WTC11 (cell line): ENCODE measurements at regions not wholly inside any gene's neighbourhood (a gene's known extent, or its start where the extent isn't known, plus 50 kb on each side); places are given as distances from the start of the nearest gene placed in this dataset.

Source experiments
- ATAC-seq: fragments of 200-7000 bp; cut with Tn5 transposase; 2 replicates; pipeline ENCODE4 v1.10.0; 2021; ENCODE audit warnings: mild to moderate bottlenecking, moderate library complexity
- CTCF ChIA-PET: fragments of 300-600 bp; sonication (Branson Sonifier 250); formaldehyde crosslinking; loops from one replicate; lab custom pipeline; 2021; ENCODE audit warnings: antibody characterized with exemption; lab: Charles Lee
- POLR2A ChIA-PET: fragments of 350-600 bp; sonication (Branson Sonifier 250); formaldehyde crosslinking; loops from one replicate; lab custom pipeline; 2021; ENCODE audit warnings: antibody characterized with exemption; lab: Charles Lee
- DNase-seq: peaks from one replicate; pipeline ENCODE4 v3.0.0; 2021; ENCODE audit warnings: low spot score
- H3K27ac Mint-ChIP-seq: 2 replicates; pipeline ENCODE4 v1.8.0; 2021; ENCODE audit warnings: mixed read lengths
- H3K27me3 Mint-ChIP-seq: 2 replicates; pipeline ENCODE4 v1.8.0; 2021; ENCODE audit warnings: low read depth, mild to moderate bottlenecking, moderate library complexity, mixed read lengths
- H3K36me3 Mint-ChIP-seq: 2 replicates; pipeline ENCODE4 v1.8.0; 2021; ENCODE audit warnings: mixed read lengths
- H3K4me1 Mint-ChIP-seq: 2 replicates; pipeline ENCODE4 v1.8.0; 2022; ENCODE audit warnings: mixed read lengths
- H3K4me3 Mint-ChIP-seq: 2 replicates; pipeline ENCODE4 v1.8.0; 2021; ENCODE audit warnings: mild to moderate bottlenecking, moderate library complexity, mixed read lengths
- H3K9me3 Mint-ChIP-seq: 2 replicates; pipeline ENCODE4 v1.8.0; 2021; ENCODE audit warnings: mixed read lengths
- GTF2I ChIP-seq: fragments of 250-450 bp; sonication (Bioruptor Pico); conservative IDR thresholded peaks from 2 replicates; pipeline ENCODE4 v1.4.0; 2021; ENCODE audit warnings: mild to moderate bottlenecking
- NR3C1 ChIP-seq: sonication (generic); formaldehyde crosslinking; conservative IDR thresholded peaks from 2 replicates; pipeline ENCODE4 v1.8.1; 2023; ENCODE audit warnings: low read depth, mild to moderate bottlenecking, missing genetic modification reagents
- TEAD4 ChIP-seq: sonication (generic); formaldehyde crosslinking; IDR thresholded peaks from 2 replicates; pipeline ENCODE4 v1.8.0; 2022; ENCODE audit warnings: mild to moderate bottlenecking, missing genetic modification reagents
- TP53 ChIP-seq: sonication (generic); formaldehyde crosslinking; IDR thresholded peaks from 2 replicates; pipeline ENCODE4 v1.8.1; 2023; ENCODE audit warnings: mild to moderate bottlenecking, missing genetic modification reagents
- USF2 ChIP-seq: sonication (generic); formaldehyde crosslinking; IDR thresholded peaks from 2 replicates; pipeline ENCODE4 v1.8.1; 2023; ENCODE audit warnings: mild to moderate bottlenecking, missing genetic modification reagents, moderate library complexity
- ZBTB21 ChIP-seq: sonication (generic); formaldehyde crosslinking; IDR thresholded peaks from 2 replicates; pipeline ENCODE4 v1.8.1; 2023; ENCODE audit warnings: mild to moderate bottlenecking, missing genetic modification reagents, borderline replicate concordance
- ZNF232 ChIP-seq: sonication (generic); formaldehyde crosslinking; IDR thresholded peaks from 2 replicates; pipeline ENCODE4 v1.8.0; 2022; ENCODE audit warnings: mild to moderate bottlenecking, missing genetic modification reagents
- ZNF423 ChIP-seq: fragments of 250-450 bp; sonication (Bioruptor Pico); IDR thresholded peaks from 2 replicates; pipeline ENCODE4 v2.1.2; 2022; ENCODE audit warnings: mild to moderate bottlenecking, moderate library complexity
- ZNF532 ChIP-seq: fragments of 250-450 bp; sonication (Bioruptor Pico); IDR thresholded peaks from 2 replicates; pipeline ENCODE4 v1.9.0; 2021; ENCODE audit warnings: mild to moderate bottlenecking, borderline replicate concordance
- TF ChIP-seq, protein P1 (sequence below): fragments of 250-450 bp; sonication (Bioruptor Pico); IDR thresholded peaks from 2 replicates; pipeline ENCODE4 v1.9.0; 2021; ENCODE audit warnings: moderate library complexity, mild to moderate bottlenecking, inconsistent platforms, borderline replicate concordance
- TF ChIP-seq, protein P2 (sequence below): sonication (generic); formaldehyde crosslinking; IDR thresholded peaks from 2 replicates; pipeline ENCODE4 v1.8.1; 2023; ENCODE audit warnings: mild to moderate bottlenecking, missing genetic modification reagents, borderline replicate concordance
- TF ChIP-seq, protein P3 (sequence below): sonication (generic); formaldehyde crosslinking; IDR thresholded peaks from 2 replicates; pipeline ENCODE4 v1.8.1; 2022; ENCODE audit warnings: mild to moderate bottlenecking, missing genetic modification reagents, moderate library complexity, borderline replicate concordance
- TF ChIP-seq, protein P4 (sequence below): sonication (generic); formaldehyde crosslinking; IDR thresholded peaks from 2 replicates; pipeline ENCODE4 v1.8.0; 2023; ENCODE audit warnings: missing genetic modification reagents, mild to moderate bottlenecking, borderline replicate concordance

DNA sequence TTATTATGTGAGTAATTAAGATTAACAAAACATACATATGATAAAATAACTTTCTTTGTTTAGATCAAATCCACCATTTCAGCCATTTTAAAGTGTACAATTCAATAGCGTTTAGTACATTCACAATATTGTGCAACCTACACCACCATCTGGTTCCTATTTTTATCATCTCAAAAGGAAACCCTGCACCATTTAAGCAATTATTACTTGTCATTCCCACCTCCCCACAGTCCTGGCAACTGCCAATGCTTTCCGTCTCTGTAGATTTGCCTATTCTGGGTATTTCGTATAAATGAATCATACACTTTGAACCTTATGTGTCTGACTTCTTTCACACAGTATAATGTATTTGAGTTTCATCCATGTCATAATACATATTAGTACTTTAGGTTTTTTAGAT is 162.5 kb upstream of the CNTNAP4 start (continued):
- TF ChIP-seq ZNF532 (no peak), GTF2I (CRISPR knock-in tag) (no peak), NR3C1 (CRISPR knock-in tag) (no peak), TP53 (CRISPR knock-in tag) (no peak)
- TF ChIP-seq, protein P1, sequence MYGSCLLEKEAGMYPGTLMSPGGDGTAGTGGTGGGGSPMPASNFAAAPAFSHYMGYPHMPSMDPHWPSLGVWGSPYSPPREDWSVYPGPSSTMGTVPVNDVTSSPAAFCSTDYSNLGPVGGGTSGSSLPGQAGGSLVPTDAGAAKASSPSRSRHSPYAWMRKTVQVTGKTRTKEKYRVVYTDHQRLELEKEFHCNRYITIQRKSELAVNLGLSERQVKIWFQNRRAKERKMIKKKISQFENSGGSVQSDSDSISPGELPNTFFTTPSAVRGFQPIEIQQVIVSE = no peak

- POLR2A ChIA-PET = no interaction called here
- CTCF ChIA-PET = no interaction called here
- ATAC-seq = no peak
Observed at GRCh38 chr16:76118344-76118743, 158.9 kb upstream of the CNTNAP4 start.

GRCh38 chr16:76121636-76122035 is 155.6 kb upstream of the CNTNAP4 start:
- CTCF ChIA-PET = no interaction called here

More at GRCh38 chr16:76118344-76118743, 158.9 kb upstream of the CNTNAP4 start:
- no peak overlapping the region for H3K4me3 Mint-ChIP-seq
- no peak for DNase-seq
- H3K9me3 Mint-ChIP-seq = peaks cover 61% of the 10 kb centered on the region
- H3K36me3 Mint-ChIP-seq = peaks cover 18% of the 10 kb centered on the region
- peaks cover 3% of the 10 kb centered on the region; the same call in 1 of the 2 replicates for H3K27me3 Mint-ChIP-seq
- H3K4me1 Mint-ChIP-seq = no peaks in the 10 kb centered on the region
- TF ChIP-seq USF2 (CRISPR knock-in tag) (no peak), ZBTB21 (CRISPR knock-in tag) (no peak), ZNF423 (no peak), ZNF232 (CRISPR knock-in tag) (no peak), TEAD4 (no peak)
- TF ChIP-seq, protein P2, sequence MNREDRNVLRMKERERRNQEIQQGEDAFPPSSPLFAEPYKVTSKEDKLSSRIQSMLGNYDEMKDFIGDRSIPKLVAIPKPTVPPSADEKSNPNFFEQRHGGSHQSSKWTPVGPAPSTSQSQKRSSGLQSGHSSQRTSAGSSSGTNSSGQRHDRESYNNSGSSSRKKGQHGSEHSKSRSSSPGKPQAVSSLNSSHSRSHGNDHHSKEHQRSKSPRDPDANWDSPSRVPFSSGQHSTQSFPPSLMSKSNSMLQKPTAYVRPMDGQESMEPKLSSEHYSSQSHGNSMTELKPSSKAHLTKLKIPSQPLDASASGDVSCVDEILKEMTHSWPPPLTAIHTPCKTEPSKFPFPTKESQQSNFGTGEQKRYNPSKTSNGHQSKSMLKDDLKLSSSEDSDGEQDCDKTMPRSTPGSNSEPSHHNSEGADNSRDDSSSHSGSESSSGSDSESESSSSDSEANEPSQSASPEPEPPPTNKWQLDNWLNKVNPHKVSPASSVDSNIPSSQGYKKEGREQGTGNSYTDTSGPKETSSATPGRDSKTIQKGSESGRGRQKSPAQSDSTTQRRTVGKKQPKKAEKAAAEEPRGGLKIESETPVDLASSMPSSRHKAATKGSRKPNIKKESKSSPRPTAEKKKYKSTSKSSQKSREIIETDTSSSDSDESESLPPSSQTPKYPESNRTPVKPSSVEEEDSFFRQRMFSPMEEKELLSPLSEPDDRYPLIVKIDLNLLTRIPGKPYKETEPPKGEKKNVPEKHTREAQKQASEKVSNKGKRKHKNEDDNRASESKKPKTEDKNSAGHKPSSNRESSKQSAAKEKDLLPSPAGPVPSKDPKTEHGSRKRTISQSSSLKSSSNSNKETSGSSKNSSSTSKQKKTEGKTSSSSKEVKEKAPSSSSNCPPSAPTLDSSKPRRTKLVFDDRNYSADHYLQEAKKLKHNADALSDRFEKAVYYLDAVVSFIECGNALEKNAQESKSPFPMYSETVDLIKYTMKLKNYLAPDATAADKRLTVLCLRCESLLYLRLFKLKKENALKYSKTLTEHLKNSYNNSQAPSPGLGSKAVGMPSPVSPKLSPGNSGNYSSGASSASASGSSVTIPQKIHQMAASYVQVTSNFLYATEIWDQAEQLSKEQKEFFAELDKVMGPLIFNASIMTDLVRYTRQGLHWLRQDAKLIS = no peak
- TF ChIP-seq, protein P3, sequence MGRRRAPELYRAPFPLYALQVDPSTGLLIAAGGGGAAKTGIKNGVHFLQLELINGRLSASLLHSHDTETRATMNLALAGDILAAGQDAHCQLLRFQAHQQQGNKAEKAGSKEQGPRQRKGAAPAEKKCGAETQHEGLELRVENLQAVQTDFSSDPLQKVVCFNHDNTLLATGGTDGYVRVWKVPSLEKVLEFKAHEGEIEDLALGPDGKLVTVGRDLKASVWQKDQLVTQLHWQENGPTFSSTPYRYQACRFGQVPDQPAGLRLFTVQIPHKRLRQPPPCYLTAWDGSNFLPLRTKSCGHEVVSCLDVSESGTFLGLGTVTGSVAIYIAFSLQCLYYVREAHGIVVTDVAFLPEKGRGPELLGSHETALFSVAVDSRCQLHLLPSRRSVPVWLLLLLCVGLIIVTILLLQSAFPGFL (CRISPR knock-in tag) = no peak
- H3K27ac Mint-ChIP-seq = no peak overlapping the region

More at GRCh38 chr16:76121636-76122035, 155.6 kb upstream of the CNTNAP4 start:
- no peak for DNase-seq
- H3K36me3 Mint-ChIP-seq = peaks cover 17% of the 10 kb centered on the region
- H3K27me3 Mint-ChIP-seq = peaks cover 3% of the 10 kb centered on the region; the same call in 1 of the 2 replicates
- POLR2A ChIA-PET = no interaction called here
- peaks cover 64% of the 10 kb centered on the region for H3K9me3 Mint-ChIP-seq
- H3K4me3 Mint-ChIP-seq = no peak overlapping the region
- H3K27ac Mint-ChIP-seq = no peak overlapping the region
- TF ChIP-seq, protein P4, sequence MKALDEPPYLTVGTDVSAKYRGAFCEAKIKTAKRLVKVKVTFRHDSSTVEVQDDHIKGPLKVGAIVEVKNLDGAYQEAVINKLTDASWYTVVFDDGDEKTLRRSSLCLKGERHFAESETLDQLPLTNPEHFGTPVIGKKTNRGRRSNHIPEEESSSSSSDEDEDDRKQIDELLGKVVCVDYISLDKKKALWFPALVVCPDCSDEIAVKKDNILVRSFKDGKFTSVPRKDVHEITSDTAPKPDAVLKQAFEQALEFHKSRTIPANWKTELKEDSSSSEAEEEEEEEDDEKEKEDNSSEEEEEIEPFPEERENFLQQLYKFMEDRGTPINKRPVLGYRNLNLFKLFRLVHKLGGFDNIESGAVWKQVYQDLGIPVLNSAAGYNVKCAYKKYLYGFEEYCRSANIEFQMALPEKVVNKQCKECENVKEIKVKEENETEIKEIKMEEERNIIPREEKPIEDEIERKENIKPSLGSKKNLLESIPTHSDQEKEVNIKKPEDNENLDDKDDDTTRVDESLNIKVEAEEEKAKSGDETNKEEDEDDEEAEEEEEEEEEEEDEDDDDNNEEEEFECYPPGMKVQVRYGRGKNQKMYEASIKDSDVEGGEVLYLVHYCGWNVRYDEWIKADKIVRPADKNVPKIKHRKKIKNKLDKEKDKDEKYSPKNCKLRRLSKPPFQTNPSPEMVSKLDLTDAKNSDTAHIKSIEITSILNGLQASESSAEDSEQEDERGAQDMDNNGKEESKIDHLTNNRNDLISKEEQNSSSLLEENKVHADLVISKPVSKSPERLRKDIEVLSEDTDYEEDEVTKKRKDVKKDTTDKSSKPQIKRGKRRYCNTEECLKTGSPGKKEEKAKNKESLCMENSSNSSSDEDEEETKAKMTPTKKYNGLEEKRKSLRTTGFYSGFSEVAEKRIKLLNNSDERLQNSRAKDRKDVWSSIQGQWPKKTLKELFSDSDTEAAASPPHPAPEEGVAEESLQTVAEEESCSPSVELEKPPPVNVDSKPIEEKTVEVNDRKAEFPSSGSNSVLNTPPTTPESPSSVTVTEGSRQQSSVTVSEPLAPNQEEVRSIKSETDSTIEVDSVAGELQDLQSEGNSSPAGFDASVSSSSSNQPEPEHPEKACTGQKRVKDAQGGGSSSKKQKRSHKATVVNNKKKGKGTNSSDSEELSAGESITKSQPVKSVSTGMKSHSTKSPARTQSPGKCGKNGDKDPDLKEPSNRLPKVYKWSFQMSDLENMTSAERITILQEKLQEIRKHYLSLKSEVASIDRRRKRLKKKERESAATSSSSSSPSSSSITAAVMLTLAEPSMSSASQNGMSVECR (CRISPR knock-in tag) = no peak
- TF ChIP-seq, all 79 proteins: peak for 0
- no peaks in the 10 kb centered on the region for H3K4me1 Mint-ChIP-seq
- ATAC-seq = no peak
